A549 (cell line): ENCODE measurements at regions not wholly inside any gene's neighbourhood (a gene's known extent, or its start where the extent isn't known, plus 50 kb on each side); places are given as distances from the start of the nearest gene placed in this dataset.
A peak's percentile ranks its signal among the peaks of the same experiment; 100 is the strongest.

Experiments
- BHLHE40 ChIP-seq: IDR thresholded peaks from 2 replicates; pipeline ENCODE4 v1.6.1; 2012; ENCODE audit warnings: low read depth, low read length, inconsistent platforms
- CBX2 ChIP-seq: fragments of 200-600 bp; sonication (generic); IDR thresholded peaks from 2 replicates; pipeline ENCODE4 v1.6.1; 2016; ENCODE audit warnings: low read depth, mild to moderate bottlenecking, borderline replicate concordance
- CBX8 ChIP-seq: fragments of 200-600 bp; sonication (generic); IDR thresholded peaks from 2 replicates; pipeline ENCODE4 v1.6.1; 2016
- CEBPB ChIP-seq, 2 experiments: fragments of >200 bp in 1 of 2; sonication (Bioruptor Twin) in 1 of 2; formaldehyde crosslinking in 1 of 2; IDR thresholded peaks; 2 replicates each; pipeline ENCODE4 v1.6.1; 2012 to 2016
- CHD2 ChIP-seq: fragments of 150-350 bp; IDR thresholded peaks from 2 replicates; pipeline ENCODE4 v1.6.1; 2014; ENCODE audit warnings: low read length; ENCODE audit not compliant: partially characterized antibody
- EHF ChIP-seq: fragments of 250-450 bp; sonication (Bioruptor Pico); IDR thresholded peaks from 2 replicates; pipeline ENCODE4 v1.5.0; 2020; ENCODE audit warnings: mild to moderate bottlenecking
- EHMT2 ChIP-seq: fragments of 200-600 bp; sonication (generic); IDR thresholded peaks from 2 replicates; pipeline ENCODE4 v1.6.1; 2016; ENCODE audit warnings: antibody characterized with exemption, low read depth, mild to moderate bottlenecking, moderate library complexity
- ELK1 ChIP-seq: fragments of 150-350 bp; IDR thresholded peaks from 2 replicates; pipeline ENCODE4 v1.6.1; 2014; ENCODE audit warnings: low read depth, mild to moderate bottlenecking, low read length
- FOSB ChIP-seq: fragments of 250-450 bp; sonication (Bioruptor Pico); IDR thresholded peaks from 2 replicates; pipeline ENCODE4 v1.5.0; 2020; ENCODE audit warnings: mild to moderate bottlenecking, moderate library complexity
- FOSL2 ChIP-seq, 2 experiments: fragments of 450-650 bp in 1 of 2; fragments of >200 bp in 1 of 2; sonication (Bioruptor Twin) in 1 of 2; formaldehyde crosslinking; IDR thresholded peaks; 2 replicates each; pipeline versions ENCODE4 v1.5.0 to v1.6.1; 2016 to 2020; ENCODE audit warnings: mild to moderate bottlenecking in 1 of 2, moderate library complexity in 1 of 2
- FOXS1 ChIP-seq: fragments of 250-450 bp; sonication (Bioruptor Pico); IDR thresholded peaks from 2 replicates; pipeline ENCODE4 v1.5.0; 2020; ENCODE audit warnings: mild to moderate bottlenecking, moderate library complexity
- GATA3 ChIP-seq: IDR thresholded peaks from 2 replicates; pipeline ENCODE4 v1.6.1; 2012; ENCODE audit warnings: borderline replicate concordance
- HDAC2 ChIP-seq: fragments of 200-600 bp; sonication (generic); IDR thresholded peaks from 2 replicates; pipeline ENCODE4 v1.6.1; 2016
- HEYL ChIP-seq: fragments of 250-450 bp; sonication (Bioruptor Pico); IDR thresholded peaks from 2 replicates; pipeline ENCODE4 v1.8.0; 2021; ENCODE audit warnings: mild to moderate bottlenecking, moderate library complexity
- HOXB5 ChIP-seq: fragments of 250-450 bp; sonication (Bioruptor Pico); IDR thresholded peaks from 2 replicates; pipeline ENCODE4 v1.5.0; 2020; ENCODE audit warnings: mild to moderate bottlenecking, moderate library complexity
- JUN ChIP-seq, 2 experiments: fragments of >200 bp; sonication (Bioruptor Twin); formaldehyde crosslinking; IDR thresholded peaks; 2 replicates in 1 of 2; 3 replicates in 1 of 2; pipeline ENCODE4 v1.6.1; 2016 to 2017
- KDM1A ChIP-seq: fragments of 200-600 bp; sonication (generic); IDR thresholded peaks from 2 replicates; pipeline ENCODE4 v1.6.1; 2016; ENCODE audit warnings: low read depth, mild to moderate bottlenecking
- KDM5A ChIP-seq: fragments of 200-600 bp; sonication (generic); IDR thresholded peaks from 2 replicates; pipeline ENCODE4 v1.6.1; 2016; ENCODE audit warnings: antibody characterized with exemption, mild to moderate bottlenecking
- PHF8 ChIP-seq: fragments of 200-600 bp; sonication (generic); IDR thresholded peaks from 2 replicates; pipeline ENCODE4 v1.6.1; 2016; ENCODE audit warnings: low read depth, mild to moderate bottlenecking, antibody characterized with exemption, moderate library complexity, borderline replicate concordance
- POLR2AphosphoS2 ChIP-seq: conservative IDR thresholded peaks from 2 replicates; pipeline ENCODE4 v1.6.1; 2012; ENCODE audit warnings: low read length, improper control_type of control experiment, inconsistent platforms
- RAD21 ChIP-seq, 2 experiments: fragments of >200 bp in 1 of 2; sonication (Bioruptor Twin) in 1 of 2; formaldehyde crosslinking in 1 of 2; IDR thresholded peaks in 1 of 2; conservative IDR thresholded peaks in 1 of 2; 2 replicates in 1 of 2; 3 replicates in 1 of 2; pipeline ENCODE4 v1.6.1; 2012 to 2018; ENCODE audit warnings: inconsistent platforms in 1 of 2
- RFX5 ChIP-seq: fragments of 450-650 bp; IDR thresholded peaks from 2 replicates; pipeline ENCODE4 v1.7.1; 2014; ENCODE audit warnings: antibody characterized with exemption, mild to moderate bottlenecking, moderate library complexity
- SREBF2 ChIP-seq: fragments of 450-650 bp; IDR thresholded peaks from 2 replicates; pipeline ENCODE4 v1.6.1; 2014; ENCODE audit warnings: mild to moderate bottlenecking, moderate library complexity
- USF2 ChIP-seq: fragments of 450-650 bp; IDR thresholded peaks from 2 replicates; pipeline ENCODE4 v1.6.1; 2014; ENCODE audit warnings: antibody characterized with exemption
- ZC3H11A ChIP-seq: fragments of 450-650 bp; IDR thresholded peaks from 2 replicates; pipeline ENCODE4 v1.6.1; 2014; ENCODE audit warnings: antibody characterized with exemption, mild to moderate bottlenecking
- ZFP36 ChIP-seq: fragments of 450-650 bp; IDR thresholded peaks from 2 replicates; pipeline ENCODE4 v1.6.1; 2014; ENCODE audit warnings: borderline replicate concordance; ENCODE audit not compliant: partially characterized antibody
- TF ChIP-seq, protein P1 (sequence below): fragments of >200 bp; sonication (Bioruptor Twin); formaldehyde crosslinking; IDR thresholded peaks from 2 replicates; pipeline ENCODE4 v1.6.1; 2016
- TF ChIP-seq, protein P2 (sequence below): IDR thresholded peaks from 2 replicates; pipeline ENCODE4 v1.6.1; 2012; ENCODE audit warnings: low read depth, borderline replicate concordance

GRCh38 chr10:33010132-33011037, 52.4 kb upstream of the ITGB1 start (continued):
- TF ChIP-seq SREBF2 (no peak), RAD21 (conservative IDR thresholded peaks at IDR 0.05 in 1 of 2, IDR thresholded peaks at IDR 0.05 in 1 of 2) (peak; percentile 72 to 74), CBX8 (no peak), BHLHE40 (peak; percentile 68), FOXS1 (CRISPR knock-in tag) (no peak; the same call in 1 of the 2 replicates), PHF8 (no peak), EHF (CRISPR knock-in tag) (peak; percentile 71; the same call in 1 of the 2 replicates), EHMT2 (no peak), HOXB5 (CRISPR knock-in tag) (0 out of 2 replicates have a peak, but pooled peaks have one; percentile 11), FOSB (CRISPR knock-in tag) (no peak; the same call in 1 of the 2 replicates), POLR2AphosphoS2 (no peak), CEBPB (IDR thresholded peaks at IDR 0.05) (peak; percentile 28 to 79), ELK1 (no peak), JUN (IDR thresholded peaks at IDR 0.05) (peak; percentile 98), GATA3 (peak; percentile 100), CBX2 (no peak), KDM1A (no peak), KDM5A (no peak), RFX5 (peak; percentile 91), FOSL2 (IDR thresholded peaks at IDR 0.05) (peak; percentile 87), FOSL2 (CRISPR knock-in tag; IDR thresholded peaks at IDR 0.05) (peak; percentile 86), CHD2 (no peak), ZC3H11A (no peak), HEYL (CRISPR knock-in tag) (0 out of 2 replicates have a peak, but pooled peaks have one; percentile 53), HDAC2 (no peak), ZFP36 (no peak), USF2 (no peak)
- TF ChIP-seq, protein P1, sequence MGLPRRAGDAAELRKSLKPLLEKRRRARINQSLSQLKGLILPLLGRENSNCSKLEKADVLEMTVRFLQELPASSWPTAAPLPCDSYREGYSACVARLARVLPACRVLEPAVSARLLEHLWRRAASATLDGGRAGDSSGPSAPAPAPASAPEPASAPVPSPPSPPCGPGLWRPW = peak; percentile 55; the same call in 1 of the 2 replicates
- TF ChIP-seq, protein P2, sequence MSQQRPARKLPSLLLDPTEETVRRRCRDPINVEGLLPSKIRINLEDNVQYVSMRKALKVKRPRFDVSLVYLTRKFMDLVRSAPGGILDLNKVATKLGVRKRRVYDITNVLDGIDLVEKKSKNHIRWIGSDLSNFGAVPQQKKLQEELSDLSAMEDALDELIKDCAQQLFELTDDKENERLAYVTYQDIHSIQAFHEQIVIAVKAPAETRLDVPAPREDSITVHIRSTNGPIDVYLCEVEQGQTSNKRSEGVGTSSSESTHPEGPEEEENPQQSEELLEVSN = no peak
